H9 (cell line): ENCODE measurements at regions not wholly inside any gene's neighbourhood (a gene's known extent, or its start where the extent isn't known, plus 50 kb on each side); places are given as distances from the start of the nearest gene placed in this dataset.

Experiments used
- DNase-seq: peaks from one replicate; pipeline ENCODE4 v3.0.0-alpha.2; 2017
- H2AFZ ChIP-seq: one replicate; pipeline ENCODE4 v1.6.1; 2013; ENCODE audit warnings: mild to moderate bottlenecking, low read length, control low read depth, moderate library complexity
- H2AK5ac ChIP-seq: 2 replicates; pipeline ENCODE4 v1.6.1; 2013; ENCODE audit warnings: low read length, control low read depth, mixed read lengths; ENCODE audit not compliant: insufficient read length
- H2BK120ac ChIP-seq: one replicate; pipeline ENCODE4 v1.6.1; 2013; ENCODE audit warnings: low read depth, mild to moderate bottlenecking, low read length, control low read depth, inconsistent platforms; ENCODE audit not compliant: poor library complexity, severe bottlenecking
- H2BK12ac ChIP-seq: 2 replicates; pipeline ENCODE4 v1.6.1; 2013; ENCODE audit warnings: low read length, control low read depth, mixed read lengths, low read depth; ENCODE audit not compliant: insufficient read length
- H2BK15ac ChIP-seq: 2 replicates; pipeline ENCODE4 v1.6.1; 2013; ENCODE audit warnings: low read depth, low read length, control low read depth
- H2BK20ac ChIP-seq: one replicate; pipeline ENCODE4 v1.6.1; 2013; ENCODE audit warnings: low read depth, mild to moderate bottlenecking, low read length, control low read depth, inconsistent platforms; ENCODE audit not compliant: poor library complexity, severe bottlenecking
- H2BK5ac ChIP-seq: 2 replicates; pipeline ENCODE4 v1.6.1; 2013; ENCODE audit warnings: low read length, control low read depth, mixed read lengths; ENCODE audit not compliant: insufficient read length
- H3K14ac ChIP-seq: 2 replicates; pipeline ENCODE4 v1.6.1; 2013; ENCODE audit warnings: low read length, control low read depth; ENCODE audit not compliant: insufficient read depth
- H3K18ac ChIP-seq: 2 replicates; pipeline ENCODE4 v1.6.1; 2013; ENCODE audit warnings: low read depth, mild to moderate bottlenecking, mixed read lengths, low read length, control low read depth; ENCODE audit not compliant: insufficient read length
- H3K23ac ChIP-seq: 2 replicates; pipeline ENCODE4 v1.6.1; 2013; ENCODE audit warnings: low read length, control low read depth, mixed read lengths, low read depth; ENCODE audit not compliant: insufficient read length
- H3K23me2 ChIP-seq: 2 replicates; pipeline ENCODE4 v1.6.1; 2013; ENCODE audit warnings: low read depth, mild to moderate bottlenecking, mixed read lengths, low read length, control low read depth; ENCODE audit not compliant: insufficient read length, poor library complexity, severe bottlenecking
- H3K27ac ChIP-seq: 2 replicates; pipeline ENCODE4 v1.5.1; 2013; ENCODE audit warnings: low read length, control low read depth, mixed read lengths, low read depth; ENCODE audit not compliant: insufficient read length
- H3K27me3 ChIP-seq: 2 replicates; pipeline ENCODE4 v1.6.1; 2013; ENCODE audit warnings: low read length, control low read depth, inconsistent platforms; ENCODE audit not compliant: insufficient read depth
- H3K4ac ChIP-seq: 2 replicates; pipeline ENCODE4 v1.6.1; 2013; ENCODE audit warnings: low read depth, mild to moderate bottlenecking, control low read depth, inconsistent platforms, low read length, moderate library complexity
- H3K4me1 ChIP-seq: 2 replicates; pipeline ENCODE4 v1.6.1; 2013; ENCODE audit warnings: low read length, control low read depth, inconsistent platforms; ENCODE audit not compliant: insufficient read depth
- H3K4me2 ChIP-seq: 2 replicates; pipeline ENCODE4 v1.6.1; 2013; ENCODE audit warnings: low read length, control low read depth, mixed read lengths; ENCODE audit not compliant: insufficient read length, insufficient read depth
- H3K56ac ChIP-seq: 2 replicates; pipeline ENCODE4 v1.6.1; 2013; ENCODE audit warnings: low read depth, mild to moderate bottlenecking, mixed read lengths, low read length, control low read depth; ENCODE audit not compliant: insufficient read length
- H3K79me1 ChIP-seq: 2 replicates; pipeline ENCODE4 v1.6.1; 2013; ENCODE audit warnings: low read depth, mild to moderate bottlenecking, moderate library complexity, low read length, control low read depth, inconsistent platforms; ENCODE audit not compliant: insufficient read depth, poor library complexity, severe bottlenecking
- H3K79me2 ChIP-seq: 2 replicates; pipeline ENCODE4 v1.6.1; 2013; ENCODE audit warnings: low read length, control low read depth, inconsistent platforms; ENCODE audit not compliant: insufficient read depth
- H3K9ac ChIP-seq: 2 replicates; pipeline ENCODE4 v1.6.1; 2013; ENCODE audit warnings: low read length, control low read depth, mixed read lengths; ENCODE audit not compliant: insufficient read length; ENCODE audit errors: extremely low read depth
- H3K9me3 ChIP-seq: one replicate; pipeline ENCODE4 v1.6.1; 2013; ENCODE audit warnings: low read depth, low read length, inconsistent platforms; ENCODE audit not compliant: control insufficient read depth
- H3T11ph ChIP-seq: one replicate; pipeline ENCODE4 v1.6.1; 2013; ENCODE audit warnings: mild to moderate bottlenecking, low read length, control low read depth, inconsistent platforms
- H4K20me1 ChIP-seq: one replicate; pipeline ENCODE4 v1.6.1; 2013; ENCODE audit not compliant: control insufficient read depth, insufficient read length, insufficient read depth
- H4K5ac ChIP-seq: 2 replicates; pipeline ENCODE4 v1.6.1; 2013; ENCODE audit warnings: low read depth, mild to moderate bottlenecking, mixed read lengths, low read length, control low read depth; ENCODE audit not compliant: insufficient read length
- H4K8ac ChIP-seq: replicated peaks from 2 replicates; pipeline ENCODE4 v1.6.1; 2013; ENCODE audit warnings: low read length, control low read depth, mixed read lengths, low read depth; ENCODE audit not compliant: insufficient read length
- H4K91ac ChIP-seq: 2 replicates; pipeline ENCODE4 v1.6.1; 2013; ENCODE audit warnings: low read depth, mild to moderate bottlenecking, moderate library complexity, mixed read lengths, low read length, control low read depth; ENCODE audit not compliant: insufficient read length
- H3K27ac Mint-ChIP-seq, 3 experiments: 2 replicates in 2 of 3; 3 replicates in 1 of 3; pipeline ENCODE4 v1.8.0; 2020 to 2021; ENCODE audit warnings: mixed read lengths in 3 of 3, mild to moderate bottlenecking in 1 of 3, moderate library complexity in 1 of 3
- H3K27me3 Mint-ChIP-seq: 2 replicates; pipeline ENCODE4 v1.8.0; 2021; ENCODE audit warnings: low read depth, mild to moderate bottlenecking, moderate library complexity, mixed read lengths
- H3K36me3 Mint-ChIP-seq, 3 experiments: 2 replicates in 2 of 3; 3 replicates in 1 of 3; pipeline ENCODE4 v1.8.0; 2020 to 2021; ENCODE audit warnings: low read depth in 3 of 3, mixed read lengths in 3 of 3; ENCODE audit not compliant: insufficient read depth in 1 of 3
- H3K4me1 Mint-ChIP-seq, 2 experiments: 2 replicates each; pipeline ENCODE4 v1.8.0; 2020; ENCODE audit warnings: mixed read lengths in 2 of 2
- H3K4me3 Mint-ChIP-seq, 2 experiments: 2 replicates in 1 of 2; 3 replicates in 1 of 2; pipeline ENCODE4 v1.8.0; 2020 to 2021; ENCODE audit warnings: mild to moderate bottlenecking in 2 of 2, mixed read lengths in 2 of 2, moderate library complexity in 1 of 2
- H3K9me3 Mint-ChIP-seq, 2 experiments: 2 replicates in 1 of 2; 3 replicates in 1 of 2; pipeline ENCODE4 v1.8.0; 2020; ENCODE audit warnings: mild to moderate bottlenecking in 2 of 2, mixed read lengths in 2 of 2, moderate library complexity in 1 of 2
- CTCF ChIP-seq: fragments of 200-600 bp; sonication (generic); conservative IDR thresholded peaks from 3 replicates; pipeline ENCODE4 v1.8.0; 2021; ENCODE audit warnings: antibody characterized with exemption, mild to moderate bottlenecking

GRCh38 chr20:23212011-23212410 lies 125.9 kb upstream of the CD93 start:
- H3K4me2 ChIP-seq, result no peak overlapping the region
- H3K14ac ChIP-seq, result no peak overlapping the region
- no peak for DNase-seq
- no peak overlapping the region for H2AK5ac ChIP-seq
- H3K79me2 ChIP-seq, result no peaks in the 10 kb centered on the region
- H3K27ac ChIP-seq, result no peak overlapping the region
- no peak overlapping the region for H3K4ac ChIP-seq
- H3K9me3 Mint-ChIP-seq, result no peaks in the 10 kb centered on the region
- no peaks in the 10 kb centered on the region for H3K23me2 ChIP-seq
- no peak overlapping the region for H3T11ph ChIP-seq
- no peak overlapping the region for H3K4me3 Mint-ChIP-seq
- no peak overlapping the region for H2BK12ac ChIP-seq
- H2BK5ac ChIP-seq, result no peak overlapping the region
- H3K4me1 Mint-ChIP-seq, result no peaks in the 10 kb centered on the region
- H3K23ac ChIP-seq, result no peak overlapping the region
- H3K27me3 ChIP-seq, result no peaks in the 10 kb centered on the region
- H3K36me3 Mint-ChIP-seq, result no peaks in the 10 kb centered on the region
- peaks cover 30% of the 10 kb centered on the region for H3K27me3 Mint-ChIP-seq
- no peak overlapping the region for H3K18ac ChIP-seq
- no peak overlapping the region for H4K5ac ChIP-seq
- H3K9ac ChIP-seq, result no peak overlapping the region
- H4K20me1 ChIP-seq, result no peaks in the 10 kb centered on the region
- H3K27ac Mint-ChIP-seq, result no peak overlapping the region
- H4K8ac ChIP-seq, result no peak overlapping the region
- no peak overlapping the region for H2BK15ac ChIP-seq
- no peak overlapping the region for H2BK120ac ChIP-seq
- H3K9me3 ChIP-seq, result no peaks in the 10 kb centered on the region
- H3K79me1 ChIP-seq, result no peaks in the 10 kb centered on the region
- no peak overlapping the region for H2BK20ac ChIP-seq
- no peak overlapping the region for H4K91ac ChIP-seq
- H3K4me1 ChIP-seq, result no peaks in the 10 kb centered on the region
- TF ChIP-seq CTCF, result no peak
- no peak overlapping the region for H3K56ac ChIP-seq
- H2AFZ ChIP-seq, result no peak overlapping the region
